ENCODE measurements at regions not wholly inside any gene's neighbourhood (a gene's known extent, or its start where the extent isn't known, plus 50 kb on each side); places are given as distances from the start of the nearest gene placed in this dataset.
"Not testable (repeated sequence)": the region's sequence is repeated elsewhere in the genome, so short reads cannot be mapped to it uniquely, and the experiment has no call there.

GRCh38 chr6:84862843-84863242 lies 98.4 kb upstream of the TBX18 start:
- no peak for DNase-seq

DNA sequence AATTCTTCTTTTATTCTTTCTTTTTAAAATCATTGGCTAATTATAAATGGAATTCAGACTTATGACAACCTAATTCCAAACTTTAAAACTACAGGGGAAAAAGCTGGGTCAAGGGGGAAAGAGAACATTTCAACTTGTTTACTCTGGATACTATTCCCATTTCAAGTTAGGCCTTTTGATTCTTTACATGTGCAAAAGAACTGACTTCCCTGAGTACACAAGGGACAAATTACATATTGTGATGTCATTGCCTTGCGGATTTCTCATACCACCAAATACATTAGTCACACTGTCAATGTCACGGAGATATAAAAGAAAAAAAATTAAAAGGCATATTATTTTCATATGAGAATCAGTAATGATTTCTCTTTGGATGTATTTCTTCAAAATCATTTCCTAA lies 96.5 kb upstream of the TBX18 start:
- no peak for DNase-seq

DNA sequence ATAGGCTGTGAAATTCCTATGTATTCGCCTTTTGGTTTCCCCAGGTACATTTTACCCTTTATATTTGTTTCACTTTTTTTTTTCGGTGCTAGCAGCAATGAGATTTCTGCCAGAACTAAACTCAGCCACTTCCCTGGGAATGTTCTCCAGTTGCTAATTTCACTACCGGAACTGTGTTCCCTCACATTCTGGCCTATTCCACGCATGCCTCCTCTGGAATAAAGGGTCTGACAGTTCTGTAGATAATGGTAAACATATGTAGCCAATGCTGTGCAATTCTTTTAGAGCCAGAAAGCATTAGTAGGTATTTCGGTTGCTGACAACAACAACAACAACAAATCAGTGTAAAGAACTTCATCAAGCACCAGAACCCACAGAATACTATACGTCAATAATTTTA lies 96.1 kb upstream of the TBX18 start:
- DNase-seq: no peak

GRCh38 chr6:84854811-84855400 lies 90.5 kb upstream of the TBX18 start:
- no peak for DNase-seq

- no peak for DNase-seq
Observed at GRCh38 chr6:84853901-84854300, 89.5 kb upstream of the TBX18 start.

GRCh38 chr6:84848960-84849359 lies 84.6 kb upstream of the TBX18 start:
- no peak for DNase-seq

DNA sequence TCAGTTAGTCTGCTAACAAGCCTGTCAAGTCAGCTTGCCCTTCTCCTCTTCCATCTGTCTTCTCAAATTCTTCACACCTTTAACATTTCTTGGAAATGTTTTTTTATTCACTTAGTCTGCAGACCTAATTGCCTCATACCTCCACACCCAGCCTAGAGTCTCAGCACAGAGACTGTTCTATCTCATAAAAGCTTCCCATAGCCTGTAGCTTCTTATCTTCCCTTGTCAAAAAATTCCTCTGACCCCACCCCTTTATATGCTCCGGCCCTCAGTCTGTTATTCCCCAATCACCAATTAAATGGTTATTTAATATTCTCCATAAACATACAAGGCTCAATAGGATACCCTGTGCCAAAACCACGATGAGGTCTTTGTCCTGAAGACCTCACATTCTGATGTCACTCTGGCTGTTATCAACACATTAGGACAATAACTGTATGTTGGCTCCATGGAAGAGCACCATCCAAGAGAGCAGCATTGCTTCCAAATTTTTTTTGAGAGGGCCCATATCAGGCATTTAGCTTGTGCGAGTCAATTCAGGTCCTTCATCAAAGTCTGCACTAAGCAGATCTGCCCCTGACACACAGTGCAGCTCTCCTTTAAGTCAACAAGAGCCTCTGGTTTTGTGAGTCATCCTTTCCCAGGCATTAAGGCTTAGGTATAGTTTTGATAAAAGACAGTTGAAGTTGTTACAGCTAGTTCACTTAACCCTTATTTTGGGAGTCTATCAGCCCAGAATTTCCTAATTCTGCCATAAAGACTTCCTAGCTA lies 83.2 kb upstream of the TBX18 start:
- no peak for DNase-seq

DNA sequence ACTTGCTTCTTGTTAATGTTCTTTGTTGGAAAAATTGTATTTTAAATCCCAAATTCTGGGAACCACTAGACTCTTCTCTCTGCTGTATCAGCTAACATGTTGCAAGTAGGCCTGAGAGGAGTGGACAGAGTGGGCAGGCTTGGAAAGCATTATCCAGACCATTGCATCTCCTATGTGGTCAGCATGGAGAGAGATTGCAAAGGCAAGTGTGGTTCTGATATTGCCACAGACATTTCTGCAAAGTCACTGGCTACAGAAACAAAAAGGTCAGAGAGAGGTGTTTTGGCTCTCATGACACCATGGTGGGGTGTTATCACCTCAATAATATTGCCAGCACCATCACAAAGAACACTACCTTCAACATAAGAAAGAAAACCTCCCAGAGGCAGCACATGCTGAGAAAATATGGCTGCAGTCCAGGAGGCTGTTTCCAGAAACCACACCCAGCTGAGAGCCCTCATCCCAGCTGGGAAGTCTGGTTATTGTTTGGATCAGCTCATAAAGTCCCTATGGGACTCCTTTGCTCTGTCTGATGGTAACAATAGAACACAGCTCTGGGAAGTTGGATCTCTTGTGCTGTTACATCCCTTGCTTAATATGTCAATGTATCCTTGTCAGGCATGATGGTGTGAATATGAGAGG lies 78.2 kb upstream of the TBX18 start:
- no peak for DNase-seq

GRCh38 chr6:84837068-84837866 lies 72.9 kb upstream of the TBX18 start:
- DNase-seq: not testable (repeated sequence)

- no peak for DNase-seq
Observed at GRCh38 chr6:84836366-84836765, 72.0 kb upstream of the TBX18 start.

DNA sequence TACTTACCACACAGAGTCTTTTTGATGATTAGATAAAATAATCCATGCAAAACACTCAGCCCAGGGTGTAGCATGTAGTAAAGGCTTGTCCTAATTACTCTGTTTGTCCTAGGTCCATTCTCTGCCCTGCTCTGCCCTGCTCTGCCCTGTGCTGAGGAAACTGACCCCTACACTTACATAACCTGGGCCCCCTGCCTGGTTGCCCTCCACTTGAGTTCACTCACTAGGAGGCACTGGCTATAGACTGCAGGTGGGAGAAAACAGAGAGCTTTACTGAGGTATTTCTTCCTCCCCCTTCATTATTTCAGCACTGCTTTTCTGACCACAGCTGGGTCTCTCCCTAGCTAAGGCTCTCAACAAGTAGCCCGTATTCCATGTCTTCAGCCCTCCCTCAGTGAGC lies 70.9 kb upstream of the TBX18 start:
- DNase-seq: no peak

- DNase-seq: not testable (repeated sequence)
Observed at GRCh38 chr6:84831924-84832323, 67.5 kb upstream of the TBX18 start.

DNA sequence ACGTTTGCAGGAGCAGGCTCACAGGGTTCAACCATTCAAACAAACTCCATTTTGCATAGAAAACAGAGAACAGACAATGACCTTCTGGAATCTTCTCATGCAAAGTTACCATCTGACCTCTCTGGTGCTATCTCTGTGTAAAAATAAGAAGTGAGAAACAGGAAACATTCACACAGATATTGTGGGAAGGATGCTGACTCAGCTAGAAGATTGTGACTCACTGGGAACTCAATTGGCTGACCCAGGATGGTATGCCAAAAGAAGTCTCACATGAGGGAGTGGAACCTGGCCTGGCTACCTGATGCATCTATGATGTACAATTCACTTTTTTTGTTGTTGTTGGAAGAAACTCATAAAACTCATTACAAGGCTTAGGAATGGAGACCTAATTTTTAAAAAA lies 61.1 kb upstream of the TBX18 start:
- no peak for DNase-seq

DNA sequence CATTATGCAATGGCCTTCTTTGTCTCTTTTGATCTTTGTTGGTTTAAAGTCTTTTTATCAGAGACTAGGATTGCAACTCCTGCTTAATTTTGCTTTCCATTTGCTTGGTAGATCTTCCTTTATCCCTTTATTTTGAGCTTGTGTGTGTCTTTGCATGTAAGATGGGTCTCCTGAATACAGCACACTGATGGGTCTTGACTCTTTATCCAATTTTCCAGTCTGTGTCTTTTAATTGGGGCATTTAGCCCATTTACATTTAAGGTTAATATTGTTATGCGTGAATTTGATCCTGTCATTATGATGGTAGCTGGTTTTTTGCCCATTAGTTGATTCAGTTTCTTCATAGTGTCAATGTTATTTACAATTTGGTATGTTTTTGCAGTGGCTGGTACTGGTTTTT lies 56.9 kb upstream of the TBX18 start:
- DNase-seq: not testable (repeated sequence)

DNA sequence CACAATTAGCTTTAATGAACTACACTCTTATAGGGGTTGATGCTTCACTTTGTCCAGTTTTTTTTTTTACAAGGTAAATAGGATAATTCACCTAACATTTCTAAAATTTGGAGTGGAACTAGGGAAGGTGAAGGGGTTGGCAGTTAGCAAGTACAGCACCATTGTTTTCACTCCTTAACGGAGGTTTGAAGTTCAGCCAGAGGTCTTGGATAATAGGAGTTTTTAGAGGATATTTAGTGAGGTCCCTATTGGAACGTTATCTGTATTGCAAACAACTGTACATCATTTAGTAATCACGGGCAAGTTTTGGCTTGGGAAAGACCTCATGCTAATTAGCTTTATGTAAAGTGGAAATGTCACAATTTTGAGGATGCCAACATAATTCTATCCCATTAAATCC lies 52.3 kb upstream of the TBX18 start:
- no peak for DNase-seq

GRCh38 chr6:84815896-84816735 lies 51.7 kb upstream of the TBX18 start:
- no peak for DNase-seq
